HG03097 (cell line): ENCODE measurements at regions not wholly inside any gene's neighbourhood (a gene's known extent, or its start where the extent isn't known, plus 50 kb on each side); places are given as distances from the start of the nearest gene placed in this dataset.

ENCODE experiments used
- ATAC-seq: cut with Tn5 transposase; IDR thresholded peaks from one replicate; pipeline ENCODE4 v1.9.1; 2021; ENCODE audit not compliant: unreplicated experiment, low FRiP score

DNA sequence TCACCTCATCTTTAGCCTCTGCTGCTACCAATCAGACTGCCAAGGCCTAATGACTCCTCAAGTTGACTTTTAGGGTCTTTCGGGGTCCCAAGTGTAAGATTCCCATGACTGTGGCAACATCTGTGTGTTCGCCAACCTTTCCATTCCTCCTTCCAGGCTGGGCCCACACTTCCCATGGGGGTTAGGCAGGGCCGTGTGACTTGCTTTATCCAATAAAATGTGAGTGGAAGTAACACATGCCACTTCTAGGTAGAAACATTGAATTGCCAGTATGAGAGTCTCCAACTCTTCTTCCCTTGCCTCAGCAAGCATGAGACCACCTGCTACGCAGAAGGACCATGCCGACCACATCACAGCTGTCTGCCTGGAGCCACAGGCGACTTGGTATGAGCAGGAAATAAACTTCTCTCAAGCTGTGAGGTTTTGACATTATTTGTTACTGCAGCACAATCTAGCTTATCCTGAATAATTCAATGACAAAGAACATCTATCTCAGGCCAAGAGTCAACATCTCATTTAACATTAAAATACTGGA, 190.4 kb upstream of the IER5L start:
- no peak for ATAC-seq

GRCh38 chr9:129367287-129367686, 189.2 kb upstream of the IER5L start:
- ATAC-seq: no peak

GRCh38 chr9:129365196-129365595, 187.1 kb upstream of the IER5L start:
- ATAC-seq: no peak

- ATAC-seq: no peak
Observed at GRCh38 chr9:129363216-129363873, 185.3 kb upstream of the IER5L start.

- no peak for ATAC-seq
Observed at GRCh38 chr9:129362287-129363000, 184.4 kb upstream of the IER5L start.

DNA sequence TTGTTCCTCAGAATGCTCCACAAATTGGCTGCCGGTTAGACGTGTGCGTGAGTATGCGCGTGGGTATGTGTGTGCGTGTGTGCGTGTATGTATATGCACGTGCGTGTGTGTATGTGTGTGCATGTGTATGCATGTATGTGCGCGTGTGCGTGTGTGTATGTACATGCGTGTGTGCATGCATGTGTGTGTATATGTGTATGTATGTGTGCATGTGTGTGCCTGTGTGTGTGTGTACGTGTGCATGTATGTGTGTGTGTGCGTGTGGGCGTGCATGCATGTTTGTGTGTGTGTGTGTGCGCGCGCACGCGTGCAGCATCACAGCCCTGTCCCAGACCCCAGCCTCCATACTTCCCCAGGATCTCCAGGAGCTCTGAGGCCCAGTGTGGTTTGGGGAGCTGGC, 183.1 kb upstream of the IER5L start:
- ATAC-seq: no peak

- no peak for ATAC-seq
Observed at GRCh38 chr9:129359916-129360536, 182.0 kb upstream of the IER5L start.

DNA sequence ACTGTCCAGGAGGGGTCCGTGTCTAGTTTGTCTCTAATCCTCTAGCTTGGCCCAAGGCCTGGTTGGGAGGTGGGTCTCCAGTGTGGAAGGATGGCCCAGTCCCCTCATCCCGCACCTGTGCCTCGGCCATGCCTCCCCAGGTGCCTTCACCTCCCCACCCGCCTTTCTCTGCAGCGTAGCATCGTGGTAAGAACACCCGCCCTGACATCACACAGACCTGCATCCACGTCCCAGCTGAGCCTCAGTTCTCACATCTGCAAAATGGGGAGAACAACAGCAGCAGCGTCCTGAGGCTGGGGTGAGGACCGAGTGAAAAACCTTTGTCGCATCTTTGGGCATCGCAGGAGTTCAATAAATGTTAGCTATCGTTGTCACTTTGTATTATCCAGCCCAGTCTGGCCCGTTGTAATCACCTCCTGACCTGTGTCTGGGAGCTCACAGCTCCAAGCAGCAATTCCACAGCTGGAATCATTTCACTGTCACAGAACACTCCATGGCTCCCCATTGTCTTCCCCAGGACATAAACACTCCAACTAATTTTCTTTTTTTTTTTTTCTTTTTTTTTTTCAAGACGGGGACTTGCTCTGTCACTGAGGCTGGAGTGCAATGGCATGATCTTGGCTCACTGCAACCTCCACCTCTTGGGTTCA, 181.2 kb upstream of the IER5L start:
- ATAC-seq: no peak

DNA sequence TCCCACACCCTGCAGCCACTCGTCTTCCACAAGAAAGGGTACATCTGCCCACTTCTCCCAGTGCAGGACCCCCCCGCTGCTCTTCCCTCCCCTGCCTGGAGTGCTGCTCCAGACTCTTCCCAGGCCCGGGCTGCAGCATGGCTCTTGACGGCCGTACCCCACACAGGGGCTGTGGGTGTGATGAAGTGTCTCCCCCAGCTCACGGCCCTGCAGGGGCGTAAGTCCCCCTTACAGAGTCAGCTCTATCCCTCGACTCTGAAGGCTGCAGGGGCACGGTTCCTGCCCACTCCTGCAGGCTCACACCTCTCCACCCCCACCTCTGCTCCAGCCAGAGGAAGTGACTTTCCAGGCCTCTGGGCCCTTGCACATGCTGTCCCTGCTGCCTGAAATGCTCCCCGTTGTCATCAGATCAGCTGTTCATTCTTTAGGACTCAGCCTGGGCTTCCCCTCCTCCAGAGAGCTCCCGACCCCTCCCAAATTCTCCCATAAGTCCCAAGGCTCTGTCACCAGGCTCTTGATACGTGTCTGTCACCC, 180.6 kb upstream of the IER5L start:
- ATAC-seq: no peak

GRCh38 chr9:129357773-129358245, 179.7 kb upstream of the IER5L start:
- no peak for ATAC-seq

GRCh38 chr9:129356871-129357772, 179.1 kb upstream of the IER5L start:
- ATAC-seq: no peak

GRCh38 chr9:129355631-129356030, 177.6 kb upstream of the IER5L start:
- no peak for ATAC-seq

- ATAC-seq: no peak
Observed at GRCh38 chr9:129354498-129354897, 176.4 kb upstream of the IER5L start.

- no peak for ATAC-seq
Observed at GRCh38 chr9:129353697-129354336, 175.8 kb upstream of the IER5L start.

DNA sequence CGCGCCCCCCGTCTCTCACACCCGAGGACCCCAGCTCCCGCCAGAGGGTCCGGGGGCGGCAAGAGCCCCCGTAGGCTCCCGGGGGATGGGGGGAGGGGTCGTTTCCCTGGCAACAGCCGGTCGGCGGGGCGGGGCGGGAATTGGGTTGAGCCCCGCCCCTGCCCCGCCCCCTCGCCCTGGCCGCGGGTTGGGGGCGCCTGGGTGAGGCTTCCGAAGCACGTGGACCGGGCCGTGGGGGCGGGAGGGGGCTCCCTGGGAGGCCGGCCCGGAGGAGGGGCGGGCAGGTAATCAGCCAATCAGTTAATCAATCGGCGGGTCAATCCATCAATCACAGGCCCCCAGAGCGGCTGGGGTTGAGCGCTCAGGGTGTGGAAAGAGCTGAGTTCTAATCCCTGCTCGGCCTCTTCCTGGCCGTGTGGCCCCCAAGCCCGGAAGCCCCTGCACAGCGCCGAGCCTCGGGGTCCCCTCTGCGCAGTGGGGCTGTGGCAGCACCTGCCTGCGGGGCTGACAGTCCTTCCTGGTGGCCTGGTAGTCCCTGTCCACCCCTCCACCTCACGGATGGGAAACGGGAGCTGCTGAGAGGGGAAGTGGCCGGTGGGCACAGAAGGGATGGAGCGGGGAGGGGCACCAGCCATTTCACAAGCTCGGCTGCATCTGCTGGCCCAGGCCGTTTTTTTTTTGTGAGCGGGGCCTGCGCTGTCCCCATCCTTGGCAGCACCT, 174.2 kb upstream of the IER5L start:
- no peak for ATAC-seq

DNA sequence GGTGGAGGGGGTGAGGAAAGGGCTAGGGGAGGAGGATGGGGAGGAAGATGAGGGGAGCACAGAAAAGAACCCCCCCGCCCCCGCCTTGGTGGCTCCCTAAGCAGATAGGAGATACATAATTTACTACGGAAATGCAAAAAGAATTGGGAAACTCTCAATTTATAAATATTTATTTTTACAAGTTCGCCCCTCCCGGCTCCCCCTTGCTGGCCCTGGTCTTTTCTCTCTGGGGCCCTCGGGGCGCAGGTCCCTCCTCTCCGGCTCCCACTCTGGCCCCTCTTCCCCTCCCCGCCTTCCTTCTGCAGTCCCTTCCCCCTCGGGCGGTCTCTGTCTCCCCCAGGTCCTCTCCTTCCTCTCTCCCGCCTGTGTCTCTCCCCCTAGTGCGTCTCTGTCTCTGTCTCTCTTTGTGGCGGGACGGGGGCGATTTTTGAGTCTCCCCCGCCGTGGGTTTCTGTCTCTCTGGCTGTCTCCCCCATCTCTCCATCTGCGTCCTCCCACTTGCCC, 173.6 kb upstream of the IER5L start:
- ATAC-seq: no peak

- ATAC-seq: no peak
Observed at GRCh38 chr9:129351058-129351641, 173.1 kb upstream of the IER5L start.
